Upper lobe of right lung (tissue), 1 donor: ENCODE measurements at regions not wholly inside any gene's neighbourhood (a gene's known extent, or its start where the extent isn't known, plus 50 kb on each side); places are given as distances from the start of the nearest gene placed in this dataset.

Source experiments
- ATAC-seq: fragments of 200-7000 bp; cut with Tn5 transposase; one replicate; pipeline ENCODE4 v1.9.1; 2020; ENCODE audit warnings: mild to moderate bottlenecking, moderate library complexity
- DNase-seq: peaks from one replicate; pipeline ENCODE4 v3.0.0-alpha.2; 2020
- H3K27ac ChIP-seq: fragments of 200-600 bp; one replicate; pipeline ENCODE4 v1.8.0; 2022
- H3K27me3 ChIP-seq: fragments of 200-600 bp; one replicate; pipeline ENCODE4 v1.8.0; 2022; ENCODE audit warnings: mild to moderate bottlenecking
- H3K36me3 ChIP-seq: fragments of 200-600 bp; one replicate; pipeline ENCODE4 v1.8.0; 2022
- H3K4me1 ChIP-seq: fragments of 200-600 bp; one replicate; pipeline ENCODE4 v1.8.0; 2022
- H3K4me3 ChIP-seq: fragments of 200-600 bp; one replicate; pipeline ENCODE4 v1.8.0; 2022; ENCODE audit warnings: mild to moderate bottlenecking
- H3K9me3 ChIP-seq: fragments of 200-600 bp; one replicate; pipeline ENCODE4 v1.8.0; 2022
- intact Hi-C: fragments of 100-400 bp; cut with DNase I; formaldehyde crosslinking; loops from one replicate; pipeline ENCODE4 v1.11.0; 2022
- TF ChIP-seq, protein P1 (sequence below): fragments of 200-600 bp; IDR thresholded peaks from one replicate; pipeline ENCODE4 v1.8.0; 2022; ENCODE audit warnings: antibody characterized with exemption
- donor health status: DM: no; HTN: yes; CAD: no; lungs with severe emphysema.

DNA sequence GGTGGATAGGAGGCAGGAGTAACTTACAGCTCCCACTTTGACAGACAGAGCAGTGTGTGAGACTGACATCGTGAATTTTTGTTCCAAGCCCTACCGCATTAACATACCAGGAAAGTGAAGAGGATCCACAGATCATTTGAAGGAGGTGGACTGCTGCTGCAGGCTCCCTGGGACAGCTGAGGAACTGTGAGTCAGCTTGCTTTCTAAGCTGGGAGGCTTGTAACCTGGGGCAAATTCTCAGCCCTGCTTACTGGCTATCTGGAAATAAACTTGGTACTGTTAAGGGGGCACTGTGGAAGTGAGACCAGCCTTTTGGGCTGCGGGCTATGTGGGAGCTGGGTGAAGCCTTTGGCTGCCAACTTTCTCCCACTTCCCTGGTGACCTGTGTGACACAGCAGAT lies 1202.5 kb downstream of the DNAJB9 start:
- H3K4me3 ChIP-seq: no peak overlapping the region
- H3K27ac ChIP-seq: no peak overlapping the region
- H3K36me3 ChIP-seq: no peaks in the 10 kb centered on the region
- no peaks in the 10 kb centered on the region for H3K9me3 ChIP-seq
- TF ChIP-seq, protein P1, sequence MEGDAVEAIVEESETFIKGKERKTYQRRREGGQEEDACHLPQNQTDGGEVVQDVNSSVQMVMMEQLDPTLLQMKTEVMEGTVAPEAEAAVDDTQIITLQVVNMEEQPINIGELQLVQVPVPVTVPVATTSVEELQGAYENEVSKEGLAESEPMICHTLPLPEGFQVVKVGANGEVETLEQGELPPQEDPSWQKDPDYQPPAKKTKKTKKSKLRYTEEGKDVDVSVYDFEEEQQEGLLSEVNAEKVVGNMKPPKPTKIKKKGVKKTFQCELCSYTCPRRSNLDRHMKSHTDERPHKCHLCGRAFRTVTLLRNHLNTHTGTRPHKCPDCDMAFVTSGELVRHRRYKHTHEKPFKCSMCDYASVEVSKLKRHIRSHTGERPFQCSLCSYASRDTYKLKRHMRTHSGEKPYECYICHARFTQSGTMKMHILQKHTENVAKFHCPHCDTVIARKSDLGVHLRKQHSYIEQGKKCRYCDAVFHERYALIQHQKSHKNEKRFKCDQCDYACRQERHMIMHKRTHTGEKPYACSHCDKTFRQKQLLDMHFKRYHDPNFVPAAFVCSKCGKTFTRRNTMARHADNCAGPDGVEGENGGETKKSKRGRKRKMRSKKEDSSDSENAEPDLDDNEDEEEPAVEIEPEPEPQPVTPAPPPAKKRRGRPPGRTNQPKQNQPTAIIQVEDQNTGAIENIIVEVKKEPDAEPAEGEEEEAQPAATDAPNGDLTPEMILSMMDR: no peak
- DNase-seq (no peak), ATAC-seq (no peak)
- intact Hi-C loops: no loop called here
- no peaks in the 10 kb centered on the region for H3K27me3 ChIP-seq
- H3K4me1 ChIP-seq: no peaks in the 10 kb centered on the region

GRCh38 chr7:109782806-109783205 lies 1213.1 kb downstream of the DNAJB9 start:
- TF ChIP-seq, protein P1: no peak
- Histone ChIP-seq H3K27me3 (no peaks in the 10 kb centered on the region), H3K36me3 (no peaks in the 10 kb centered on the region), H3K27ac (no peak overlapping the region), H3K4me1 (no peaks in the 10 kb centered on the region), H3K9me3 (no peaks in the 10 kb centered on the region), H3K4me3 (no peak overlapping the region)
- intact Hi-C loops: no loop called here
- ATAC-seq (no peak), DNase-seq (no peak)

GRCh38 chr7:109806548-109806947 lies 1236.9 kb downstream of the DNAJB9 start:
- no peaks in the 10 kb centered on the region for H3K9me3 ChIP-seq
- no peak for DNase-seq
- TF ChIP-seq, protein P1: no peak
- H3K4me3 ChIP-seq: no peak overlapping the region
- ATAC-seq: no peak
- H3K4me1 ChIP-seq: no peaks in the 10 kb centered on the region
- H3K27me3 ChIP-seq: no peaks in the 10 kb centered on the region
- H3K36me3 ChIP-seq: no peaks in the 10 kb centered on the region
- intact Hi-C loops: no loop called here
- H3K27ac ChIP-seq: no peak overlapping the region

DNA sequence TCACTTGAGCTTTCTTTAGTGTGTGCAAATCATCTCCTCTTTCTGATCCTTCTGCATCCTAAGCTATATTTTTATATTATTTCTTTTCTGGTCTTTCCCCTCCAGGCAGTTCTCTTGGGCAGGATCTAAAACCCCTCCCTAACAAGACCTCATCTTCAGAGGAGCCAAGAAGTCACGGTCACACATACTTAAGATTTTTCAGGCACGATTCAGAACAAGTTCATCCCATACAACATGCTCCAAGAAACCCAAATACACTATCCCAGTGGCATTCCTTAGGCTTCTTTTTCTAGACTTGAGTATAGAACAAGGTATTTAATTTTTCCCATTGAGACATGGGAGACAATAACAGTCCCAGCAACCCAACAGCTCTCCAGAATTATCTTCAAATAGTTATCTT lies 1251.5 kb downstream of the DNAJB9 start:
- no peaks in the 10 kb centered on the region for H3K36me3 ChIP-seq
- H3K9me3 ChIP-seq: no peaks in the 10 kb centered on the region
- no peak for DNase-seq
- no peaks in the 10 kb centered on the region for H3K4me1 ChIP-seq
- no peak for ATAC-seq
- intact Hi-C loops: no loop called here
- TF ChIP-seq, protein P1: no peak
- no peaks in the 10 kb centered on the region for H3K27me3 ChIP-seq
- H3K4me3 ChIP-seq: no peak overlapping the region
- H3K27ac ChIP-seq: no peak overlapping the region

DNA sequence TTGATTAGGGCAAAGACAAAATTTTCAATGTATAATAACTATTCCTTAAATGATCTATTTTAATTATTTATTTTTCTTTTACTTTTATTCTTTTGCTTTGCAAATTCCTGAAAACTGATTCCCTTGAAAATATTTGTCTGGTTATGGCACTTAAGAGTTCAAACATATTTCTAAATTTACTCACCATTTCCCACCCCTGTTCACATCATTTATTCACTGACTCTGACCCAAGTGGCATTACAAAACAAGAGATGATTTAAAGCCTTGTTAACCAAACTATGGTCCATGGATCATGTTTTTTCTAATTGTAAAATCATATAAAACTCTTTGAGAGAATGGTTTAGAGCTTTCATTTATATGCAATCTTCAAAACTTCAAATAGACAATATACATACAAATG lies 1256.1 kb upstream of the LRRN3 start:
- H3K36me3 ChIP-seq: no peaks in the 10 kb centered on the region
- no peak for DNase-seq
- ATAC-seq: no peak
- no peaks in the 10 kb centered on the region for H3K4me1 ChIP-seq
- H3K27ac ChIP-seq: no peak overlapping the region
- H3K9me3 ChIP-seq: no peaks in the 10 kb centered on the region
- no peak overlapping the region for H3K4me3 ChIP-seq
- H3K27me3 ChIP-seq: no peaks in the 10 kb centered on the region
- intact Hi-C loops: no loop called here
- TF ChIP-seq, protein P1: no peak

- Histone ChIP-seq H3K4me3 (no peak overlapping the region), H3K9me3 (no peaks in the 10 kb centered on the region), H3K27ac (no peak overlapping the region), H3K4me1 (no peaks in the 10 kb centered on the region), H3K27me3 (no peaks in the 10 kb centered on the region), H3K36me3 (no peaks in the 10 kb centered on the region)
- TF ChIP-seq, protein P1: no peak
- intact Hi-C loops: no loop called here
- ATAC-seq: no peak
- no peak for DNase-seq
Observed at GRCh38 chr7:109835577-109835976, 1255.3 kb upstream of the LRRN3 start.
